Coronary artery (tissue), 2 donors: ENCODE measurements at regions not wholly inside any gene's neighbourhood (a gene's known extent, or its start where the extent isn't known, plus 50 kb on each side); places are given as distances from the start of the nearest gene placed in this dataset.

Source experiments
- DNase-seq: peaks from one replicate; pipeline ENCODE4 v3.0.0-alpha.2; 2017; ENCODE audit warnings: low spot score
- H3K27ac ChIP-seq, 2 donors: fragments of 200-600 bp; sonication (generic); one replicate each; pipeline ENCODE4 v1.5.1; 2016 to 2019
- H3K4me3 ChIP-seq: fragments of 200-600 bp; sonication (generic); 2 replicates; pipeline ENCODE4 v1.5.1; 2016; ENCODE audit warnings: mild to moderate bottlenecking, moderate library complexity
- TF ChIP-seq, protein P1 (sequence below): fragments of 200-600 bp; sonication (generic); IDR thresholded peaks from one replicate; pipeline ENCODE4 v1.5.1; 2019; ENCODE audit warnings: antibody characterized with exemption

GRCh38 chr17:5772720-5773119 is 188.4 kb upstream of the NLRP1 start:
- H3K4me3 ChIP-seq = no peak overlapping the region
- H3K27ac ChIP-seq = no peak overlapping the region
- TF ChIP-seq, protein P1, sequence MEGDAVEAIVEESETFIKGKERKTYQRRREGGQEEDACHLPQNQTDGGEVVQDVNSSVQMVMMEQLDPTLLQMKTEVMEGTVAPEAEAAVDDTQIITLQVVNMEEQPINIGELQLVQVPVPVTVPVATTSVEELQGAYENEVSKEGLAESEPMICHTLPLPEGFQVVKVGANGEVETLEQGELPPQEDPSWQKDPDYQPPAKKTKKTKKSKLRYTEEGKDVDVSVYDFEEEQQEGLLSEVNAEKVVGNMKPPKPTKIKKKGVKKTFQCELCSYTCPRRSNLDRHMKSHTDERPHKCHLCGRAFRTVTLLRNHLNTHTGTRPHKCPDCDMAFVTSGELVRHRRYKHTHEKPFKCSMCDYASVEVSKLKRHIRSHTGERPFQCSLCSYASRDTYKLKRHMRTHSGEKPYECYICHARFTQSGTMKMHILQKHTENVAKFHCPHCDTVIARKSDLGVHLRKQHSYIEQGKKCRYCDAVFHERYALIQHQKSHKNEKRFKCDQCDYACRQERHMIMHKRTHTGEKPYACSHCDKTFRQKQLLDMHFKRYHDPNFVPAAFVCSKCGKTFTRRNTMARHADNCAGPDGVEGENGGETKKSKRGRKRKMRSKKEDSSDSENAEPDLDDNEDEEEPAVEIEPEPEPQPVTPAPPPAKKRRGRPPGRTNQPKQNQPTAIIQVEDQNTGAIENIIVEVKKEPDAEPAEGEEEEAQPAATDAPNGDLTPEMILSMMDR = no peak
- DNase-seq = no peak

GRCh38 chr17:5773816-5774360 is 189.6 kb upstream of the NLRP1 start:
- no peak overlapping the region for H3K27ac ChIP-seq
- TF ChIP-seq, protein P1 = no peak
- no peak for DNase-seq

GRCh38 chr17:5775098-5775497 is 190.8 kb upstream of the NLRP1 start:
- H3K4me3 ChIP-seq = no peak overlapping the region
- DNase-seq = no peak
- TF ChIP-seq, protein P1 = no peak
- H3K27ac ChIP-seq = no peak overlapping the region

More at GRCh38 chr17:5773816-5774360, 189.6 kb upstream of the NLRP1 start:
- no peak overlapping the region for H3K4me3 ChIP-seq

DNA sequence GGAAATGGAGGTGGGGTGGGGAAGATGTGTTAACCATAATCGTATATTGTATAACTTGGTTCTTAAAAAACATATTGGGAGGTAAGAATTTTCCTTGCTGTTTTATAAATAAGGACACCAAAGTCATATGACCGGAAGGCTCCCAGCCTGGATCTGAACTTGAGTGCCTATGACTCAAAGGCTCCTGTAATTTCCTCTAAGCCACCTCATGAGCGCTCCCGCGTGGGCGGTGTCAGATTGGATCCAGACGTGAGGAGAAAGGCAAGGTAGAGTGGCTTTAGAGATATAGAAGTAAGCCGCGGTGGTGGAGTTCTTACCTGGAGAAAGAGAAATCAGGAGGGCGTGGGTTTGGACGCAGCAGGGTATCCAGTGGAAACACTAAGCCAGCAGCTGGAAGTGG is 196.2 kb upstream of the NLRP1 start:
- Histone ChIP-seq H3K27ac (no peak overlapping the region), H3K4me3 (no peak overlapping the region)
- no peak for DNase-seq
- TF ChIP-seq, protein P1 = no peak

DNA sequence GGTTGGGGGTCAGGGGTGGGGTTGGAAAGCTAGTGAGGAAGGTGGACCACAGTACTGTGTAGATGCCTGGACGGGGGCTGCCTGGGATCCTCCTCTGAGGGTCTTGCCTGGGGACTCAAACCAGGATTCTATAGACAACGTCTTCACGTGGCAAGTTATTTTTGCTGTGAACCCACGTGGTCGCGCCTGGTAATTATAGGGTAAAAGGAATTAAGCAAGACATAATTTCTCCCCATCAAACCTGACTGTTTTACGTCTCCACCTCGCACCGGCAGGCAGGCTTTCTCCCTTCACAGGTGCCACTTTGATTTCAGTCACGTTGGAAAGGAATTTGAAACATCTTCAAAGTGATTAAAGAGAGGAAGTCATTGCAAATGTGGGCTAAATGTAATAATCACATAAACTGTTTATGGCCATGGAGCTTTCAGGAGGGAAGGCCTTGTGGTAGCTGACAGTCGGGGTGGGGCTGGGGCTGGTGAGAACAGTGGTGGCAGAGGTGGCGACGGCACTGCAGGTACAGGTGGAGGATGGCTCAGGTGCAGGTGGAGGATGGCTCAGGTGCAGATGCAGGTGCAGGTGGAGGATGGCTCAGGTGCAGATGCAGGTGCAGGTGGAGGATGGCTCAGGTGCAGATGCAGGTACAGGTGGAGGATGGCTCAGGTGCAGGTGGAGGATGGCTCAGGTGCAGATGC is 197.1 kb upstream of the NLRP1 start:
- DNase-seq = no peak
- TF ChIP-seq, protein P1 = no peak
- Histone ChIP-seq H3K27ac (no peak overlapping the region), H3K4me3 (no peak overlapping the region)

DNA sequence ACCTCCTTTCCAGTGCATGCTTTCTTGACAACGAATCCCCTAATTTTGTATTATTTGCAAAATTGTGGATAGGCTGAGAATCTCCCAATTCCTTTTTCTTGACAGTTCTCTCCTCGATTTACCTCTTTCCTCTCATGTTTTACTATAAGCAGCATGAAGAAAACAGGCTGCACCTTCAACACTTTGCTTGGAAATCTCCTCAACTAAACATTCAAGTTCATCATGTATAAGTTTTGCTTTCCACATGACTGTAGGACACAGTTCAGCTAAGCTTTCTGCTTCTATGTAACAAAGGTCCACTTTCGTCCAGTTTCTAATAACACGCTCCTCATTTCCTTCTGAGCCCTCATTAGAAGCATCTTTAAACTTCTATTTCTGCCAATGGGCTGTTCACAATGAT is 199.0 kb upstream of the NLRP1 start:
- no peak for DNase-seq
- TF ChIP-seq, protein P1 = no peak
- Histone ChIP-seq H3K4me3 (no peak overlapping the region), H3K27ac (no peak overlapping the region)

GRCh38 chr17:5783851-5784250 is 199.5 kb upstream of the NLRP1 start:
- no peak for DNase-seq
- Histone ChIP-seq H3K4me3 (no peak overlapping the region), H3K27ac (no peak overlapping the region)
- TF ChIP-seq, protein P1 = no peak
